Breast epithelium (tissue), 4 donors: ENCODE measurements at regions not wholly inside any gene's neighbourhood (a gene's known extent, or its start where the extent isn't known, plus 50 kb on each side); places are given as distances from the start of the nearest gene placed in this dataset.
"Not testable (repeated sequence)": the region's sequence is repeated elsewhere in the genome, so short reads cannot be mapped to it uniquely, and the experiment has no call there.

ENCODE experiments used
- DNase-seq, 2 donors: peaks; one replicate each; pipeline ENCODE4 v3.0.0-alpha.2; 2019; ENCODE audit warnings: low spot score in 2 of 2
- H3K27ac ChIP-seq, 2 donors: fragments of 200-600 bp; sonication (generic) in 1 of 2; one replicate each; pipeline ENCODE4 v1.5.1; 2016 to 2019; ENCODE audit warnings: mild to moderate bottlenecking in 1 of 2
- H3K27me3 ChIP-seq, 2 donors: fragments of 200-600 bp; sonication (generic) in 1 of 2; one replicate each; pipeline versions ENCODE4 v1.5.1 to v1.6.0; 2017 to 2019; ENCODE audit warnings: control low read depth in 1 of 2, mild to moderate bottlenecking in 1 of 2
- H3K36me3 ChIP-seq: fragments of 200-600 bp; one replicate; pipeline ENCODE4 v1.5.1; 2019
- H3K4me1 ChIP-seq, 2 donors: fragments of 200-600 bp; sonication (generic); one replicate each; pipeline ENCODE4 v1.5.1; 2016 to 2019; ENCODE audit warnings: control low read depth in 1 of 2
- H3K4me3 ChIP-seq, 3 donors: fragments of 200-600 bp; sonication (generic); 1 replicate in 2 of 3; 2 replicates in 1 of 3; pipeline ENCODE4 v1.5.1; 2016 to 2019; ENCODE audit warnings: mild to moderate bottlenecking in 3 of 3, moderate library complexity in 2 of 3
- H3K9me3 ChIP-seq, 2 donors: fragments of 200-600 bp; sonication (generic) in 1 of 2; one replicate each; pipeline ENCODE4 v1.5.1; 2016 to 2019; ENCODE audit warnings: control low read depth in 1 of 2
- POLR2A ChIP-seq: fragments of 450-650 bp; IDR thresholded peaks from one replicate; pipeline ENCODE4 v1.6.1; 2016; ENCODE audit warnings: antibody characterized with exemption, mild to moderate bottlenecking, moderate library complexity
- POLR2AphosphoS5 ChIP-seq, 3 donors: sonication (generic); formaldehyde crosslinking; IDR thresholded peaks; one replicate each; pipeline ENCODE4 v1.6.1; 2017; ENCODE audit warnings: antibody characterized with exemption in 3 of 3
- intact Hi-C: fragments of 100-400 bp; cut with DNase I; formaldehyde crosslinking; loops from one replicate; pipeline ENCODE4 v1.15.1; 2023; ENCODE audit warnings: low total_unique reads
- TF ChIP-seq, protein P1 (sequence below), 3 donors: fragments of 450-650 bp; IDR thresholded peaks; one replicate each; pipeline ENCODE4 v1.5.1; 2016 to 2017; ENCODE audit warnings: antibody characterized with exemption in 3 of 3, mild to moderate bottlenecking in 3 of 3, moderate library complexity in 3 of 3

- Histone ChIP-seq H3K4me3 (no peak overlapping the region), H3K27me3 (no peaks in the 10 kb centered on the region), H3K9me3 (no peaks in the 10 kb centered on the region), H3K27ac (no peak overlapping the region), H3K36me3 (no peaks in the 10 kb centered on the region), H3K4me1 (no peaks in the 10 kb centered on the region)
- intact Hi-C loops, result no loop called here
- TF ChIP-seq POLR2A (no peak), POLR2AphosphoS5 (IDR thresholded peaks at IDR 0.05) (no peak)
- TF ChIP-seq, protein P1, sequence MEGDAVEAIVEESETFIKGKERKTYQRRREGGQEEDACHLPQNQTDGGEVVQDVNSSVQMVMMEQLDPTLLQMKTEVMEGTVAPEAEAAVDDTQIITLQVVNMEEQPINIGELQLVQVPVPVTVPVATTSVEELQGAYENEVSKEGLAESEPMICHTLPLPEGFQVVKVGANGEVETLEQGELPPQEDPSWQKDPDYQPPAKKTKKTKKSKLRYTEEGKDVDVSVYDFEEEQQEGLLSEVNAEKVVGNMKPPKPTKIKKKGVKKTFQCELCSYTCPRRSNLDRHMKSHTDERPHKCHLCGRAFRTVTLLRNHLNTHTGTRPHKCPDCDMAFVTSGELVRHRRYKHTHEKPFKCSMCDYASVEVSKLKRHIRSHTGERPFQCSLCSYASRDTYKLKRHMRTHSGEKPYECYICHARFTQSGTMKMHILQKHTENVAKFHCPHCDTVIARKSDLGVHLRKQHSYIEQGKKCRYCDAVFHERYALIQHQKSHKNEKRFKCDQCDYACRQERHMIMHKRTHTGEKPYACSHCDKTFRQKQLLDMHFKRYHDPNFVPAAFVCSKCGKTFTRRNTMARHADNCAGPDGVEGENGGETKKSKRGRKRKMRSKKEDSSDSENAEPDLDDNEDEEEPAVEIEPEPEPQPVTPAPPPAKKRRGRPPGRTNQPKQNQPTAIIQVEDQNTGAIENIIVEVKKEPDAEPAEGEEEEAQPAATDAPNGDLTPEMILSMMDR (IDR thresholded peaks at IDR 0.05), result no peak
- DNase-seq, result no peak
These were observed 53.6 kb upstream of the RPRM start for GRCh38 chr2:153532140-153532539.

GRCh38 chr2:153533803-153534202 is 55.2 kb upstream of the RPRM start:
- H3K9me3 ChIP-seq, H3K36me3 ChIP-seq, DNase-seq, H3K27ac ChIP-seq, H3K4me1 ChIP-seq, intact Hi-C loops, H3K4me3 ChIP-seq, H3K27me3 ChIP-seq: not testable (repeated sequence)

DNA sequence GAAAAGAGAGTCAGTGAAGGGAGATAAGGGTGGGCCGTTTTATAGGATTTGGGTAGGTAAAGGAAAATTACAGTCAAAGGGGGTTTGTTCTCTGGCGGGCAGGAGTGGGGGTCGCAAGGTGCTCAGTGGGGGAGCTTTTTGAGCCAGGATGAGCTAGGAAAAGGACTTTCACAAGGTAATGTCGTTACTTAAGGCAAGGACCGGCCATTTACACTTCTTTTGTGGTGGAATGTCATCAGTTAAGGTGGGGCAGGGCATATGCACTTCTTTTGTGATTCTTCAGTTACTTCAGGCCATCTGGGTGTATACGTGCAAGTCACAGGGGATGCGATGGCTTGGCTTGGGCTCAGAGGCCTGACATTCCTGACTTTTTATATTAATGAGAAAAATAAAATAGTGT is 56.0 kb upstream of the RPRM start:
- intact Hi-C loops, DNase-seq, H3K27ac ChIP-seq, H3K4me1 ChIP-seq, H3K36me3 ChIP-seq, H3K9me3 ChIP-seq, H3K4me3 ChIP-seq, H3K27me3 ChIP-seq: not testable (repeated sequence)

DNA sequence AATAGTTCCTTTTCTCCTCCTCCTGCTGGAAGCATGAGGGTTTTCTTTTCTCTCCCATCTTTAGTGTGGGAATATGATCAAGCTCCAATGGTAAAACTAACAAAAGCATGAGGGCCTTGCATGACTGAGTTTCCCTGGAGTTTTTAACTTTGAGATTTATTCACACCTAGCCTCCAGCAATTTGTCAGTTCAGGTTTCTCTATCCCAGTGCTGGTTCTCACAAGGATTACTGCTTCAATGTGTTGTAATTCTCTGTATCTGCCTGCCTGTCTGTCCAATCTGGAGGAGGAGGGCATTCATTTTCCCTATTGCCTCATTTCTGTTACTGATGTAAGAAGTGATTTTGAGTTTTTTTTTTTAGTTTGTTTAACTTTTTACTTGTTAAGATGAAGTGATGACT is 57.6 kb upstream of the RPRM start:
- Histone ChIP-seq H3K4me1 (no peaks in the 10 kb centered on the region), H3K27ac (no peak overlapping the region), H3K27me3 (no peaks in the 10 kb centered on the region), H3K4me3 (no peak overlapping the region), H3K36me3 (no peaks in the 10 kb centered on the region), H3K9me3 (peaks cover 7 to 11% of the 10 kb centered on the region in 2 donors)
- intact Hi-C loops, result no loop called here
- DNase-seq, result no peak
- TF ChIP-seq POLR2A (no peak), POLR2AphosphoS5 (IDR thresholded peaks at IDR 0.05) (no peak)
- TF ChIP-seq, protein P1 (IDR thresholded peaks at IDR 0.05), result no peak

- H3K27me3 ChIP-seq, intact Hi-C loops, H3K27ac ChIP-seq, DNase-seq, H3K4me3 ChIP-seq, H3K36me3 ChIP-seq, H3K4me1 ChIP-seq: not testable (repeated sequence)
- H3K9me3 ChIP-seq, result peaks cover 7 to 11% of the 10 kb centered on the region in 2 donors
These were observed 59.5 kb upstream of the RPRM start for GRCh38 chr2:153538102-153538501.

GRCh38 chr2:153543635-153544071 is 65.1 kb upstream of the RPRM start:
- Histone ChIP-seq H3K36me3 (no peaks in the 10 kb centered on the region), H3K9me3 (peaks cover 7 to 11% of the 10 kb centered on the region in 2 donors), H3K4me1 (no peaks in the 10 kb centered on the region), H3K27ac (no peak overlapping the region), H3K27me3 (no peaks in the 10 kb centered on the region), H3K4me3 (no peak overlapping the region)
- TF ChIP-seq POLR2A, result no peak
- no peak for TF ChIP-seq POLR2AphosphoS5 (IDR thresholded peaks at IDR 0.05)
- TF ChIP-seq, protein P1 (IDR thresholded peaks at IDR 0.05), result no peak
- intact Hi-C loops, result no loop called here
- DNase-seq, result no peak

DNA sequence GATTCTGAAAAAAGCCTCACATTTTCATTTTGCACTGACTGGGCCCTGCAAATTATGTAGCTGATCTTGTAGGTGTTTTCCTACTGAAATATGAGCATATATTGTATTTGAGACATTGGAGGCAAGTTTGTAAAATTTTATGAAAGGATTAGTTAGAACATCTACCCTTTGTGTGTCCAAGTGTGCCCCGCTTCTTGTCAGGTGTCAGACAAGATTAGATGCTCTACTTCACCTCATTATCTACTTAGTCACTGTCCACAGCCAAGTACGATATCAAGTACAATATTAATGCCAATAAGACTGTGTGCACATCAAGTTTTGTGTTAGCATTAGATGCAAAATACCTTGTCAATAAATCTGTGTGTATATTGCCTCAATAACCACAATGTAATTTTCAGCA is 67.8 kb upstream of the RPRM start:
- H3K9me3 ChIP-seq, result no peaks in the 10 kb centered on the region
- no peaks in the 10 kb centered on the region for H3K36me3 ChIP-seq
- H3K27ac ChIP-seq, result no peak overlapping the region
- no peak for DNase-seq
- H3K27me3 ChIP-seq, result no peaks in the 10 kb centered on the region
- no peak overlapping the region for H3K4me3 ChIP-seq
- no peaks in the 10 kb centered on the region for H3K4me1 ChIP-seq
- no peak for TF ChIP-seq POLR2A
- TF ChIP-seq POLR2AphosphoS5 (IDR thresholded peaks at IDR 0.05), result no peak
- TF ChIP-seq, protein P1 (IDR thresholded peaks at IDR 0.05), result no peak
- intact Hi-C loops, result no loop called here
